ENCODE measurements at regions not wholly inside any gene's neighbourhood (a gene's known extent, or its start where the extent isn't known, plus 50 kb on each side); places are given as distances from the start of the nearest gene placed in this dataset.

GRCh38 chr2:108148555-108148954 lies 91.2 kb upstream of the SULT1C3 start:
- Histone ChIP-seq H3K4me3 (ENCODE audit: low read length) (no peak overlapping the region), H3K9me3 (replicated peaks; ENCODE audit: insufficient read depth, low read length) (no peaks in the 10 kb centered on the region), H3K36me3 (replicated peaks; ENCODE audit: insufficient read depth, low read length) (no peaks in the 10 kb centered on the region), H3F3A (ENCODE audit: insufficient read depth, low read length) (no peaks in the 10 kb centered on the region), H3K4me2 (ENCODE audit: low read depth, low read length) (no peak overlapping the region), H3K9me2 (replicated peaks; ENCODE audit: insufficient read depth, low read length) (no peaks in the 10 kb centered on the region), H3K79me2 (ENCODE audit: low read length) (no peaks in the 10 kb centered on the region), H3K27me3 (replicated peaks; ENCODE audit: insufficient read depth, low read length) (no peaks in the 10 kb centered on the region), H3K9ac (ENCODE audit: low read length) (no peak overlapping the region), H4K20me1 (ENCODE audit: insufficient read depth, low read length) (no peaks in the 10 kb centered on the region), H3K27ac (ENCODE audit: low read length) (no peak overlapping the region), H3K4me1 (ENCODE audit: low read length) (no peaks in the 10 kb centered on the region), H2AFZ (ENCODE audit: low read length) (no peak overlapping the region)
- DNase-seq, result no peak
- TF ChIP-seq CTCF (IDR thresholded peaks at IDR 0.05; ENCODE audit: low read length) (no peak), EZH2phosphoT487 (IDR thresholded peaks at IDR 0.05; ENCODE audit: low read length) (no peak), EZH2 (optimal IDR thresholded peaks at IDR 0.05; ENCODE audit: low read depth, low read length) (no peak)

GRCh38 chr2:108154366-108155061 lies 85.3 kb upstream of the SULT1C3 start:
- H3K27ac ChIP-seq (ENCODE audit: low read length), result no peak overlapping the region
- H3K36me3 ChIP-seq (replicated peaks; ENCODE audit: insufficient read depth, low read length), result no peaks in the 10 kb centered on the region
- no peaks in the 10 kb centered on the region for H3K27me3 ChIP-seq (replicated peaks; ENCODE audit: insufficient read depth, low read length)
- H3K9me3 ChIP-seq (replicated peaks; ENCODE audit: insufficient read depth, low read length), result no peaks in the 10 kb centered on the region
- H4K20me1 ChIP-seq (ENCODE audit: insufficient read depth, low read length), result no peaks in the 10 kb centered on the region
- no peaks in the 10 kb centered on the region for H3F3A ChIP-seq (ENCODE audit: insufficient read depth, low read length)
- no peak overlapping the region for H3K4me2 ChIP-seq (ENCODE audit: low read depth, low read length)
- DNase-seq, result no peak
- H3K9ac ChIP-seq (ENCODE audit: low read length), result no peak overlapping the region
- H3K4me3 ChIP-seq (ENCODE audit: low read length), result no peak overlapping the region
- H2AFZ ChIP-seq (ENCODE audit: low read length), result no peak overlapping the region
- H3K79me2 ChIP-seq (ENCODE audit: low read length), result no peaks in the 10 kb centered on the region
- no peak for TF ChIP-seq EZH2 (optimal IDR thresholded peaks at IDR 0.05; ENCODE audit: low read depth, low read length)
- no peak for TF ChIP-seq EZH2phosphoT487 (IDR thresholded peaks at IDR 0.05; ENCODE audit: low read length)
- no peak for TF ChIP-seq CTCF (IDR thresholded peaks at IDR 0.05; ENCODE audit: low read length)
- no peaks in the 10 kb centered on the region for H3K4me1 ChIP-seq (ENCODE audit: low read length)
- no peaks in the 10 kb centered on the region for H3K9me2 ChIP-seq (replicated peaks; ENCODE audit: insufficient read depth, low read length)

- Histone ChIP-seq H3K9ac (ENCODE audit: low read length) (no peak overlapping the region), H3K36me3 (replicated peaks; ENCODE audit: insufficient read depth, low read length) (no peaks in the 10 kb centered on the region), H3K27me3 (replicated peaks; ENCODE audit: insufficient read depth, low read length) (no peaks in the 10 kb centered on the region), H3K9me3 (replicated peaks; ENCODE audit: insufficient read depth, low read length) (no peaks in the 10 kb centered on the region), H3K9me2 (replicated peaks; ENCODE audit: insufficient read depth, low read length) (no peaks in the 10 kb centered on the region), H4K20me1 (ENCODE audit: insufficient read depth, low read length) (no peaks in the 10 kb centered on the region), H3K27ac (ENCODE audit: low read length) (no peak overlapping the region), H3K79me2 (ENCODE audit: low read length) (no peaks in the 10 kb centered on the region), H3K4me2 (ENCODE audit: low read depth, low read length) (no peak overlapping the region), H3K4me1 (ENCODE audit: low read length) (no peaks in the 10 kb centered on the region), H3K4me3 (ENCODE audit: low read length) (no peak overlapping the region), H2AFZ (ENCODE audit: low read length) (no peak overlapping the region), H3F3A (ENCODE audit: insufficient read depth, low read length) (no peaks in the 10 kb centered on the region)
- no peak for DNase-seq
- no peak for TF ChIP-seq EZH2 (optimal IDR thresholded peaks at IDR 0.05; ENCODE audit: low read depth, low read length)
- no peak for TF ChIP-seq CTCF (IDR thresholded peaks at IDR 0.05; ENCODE audit: low read length)
- TF ChIP-seq EZH2phosphoT487 (IDR thresholded peaks at IDR 0.05; ENCODE audit: low read length), result no peak
These were observed 78.5 kb upstream of the SULT1C3 start for GRCh38 chr2:108161298-108161697.

All from MM.1S (cell line).